Head of caudate nucleus (tissue), 42 donors: ENCODE measurements at regions not wholly inside any gene's neighbourhood (a gene's known extent, or its start where the extent isn't known, plus 50 kb on each side); places are given as distances from the start of the nearest gene placed in this dataset.
A peak's percentile ranks its signal among the peaks of the same experiment; 100 is the strongest.

ENCODE experiments used
- DNase-seq, 42 donors: peaks; one replicate each; pipeline versions ENCODE4 v3.0.0 to v3.0.0-alpha.2; 2020 to 2021; ENCODE audit warnings: mixed read lengths in 7 of 42
- intact Hi-C: fragments of 100-400 bp; cut with DNase I; formaldehyde crosslinking; loops from one replicate; pipeline ENCODE4 v1.15.0; 2022

- DNase-seq: peak in 2 of 42 donors; percentile 8 to 23
- intact Hi-C loops: no loop called here
These were observed 215.0 kb upstream of the SGK1 start for GRCh38 chr6:134532694-134533624.

DNA sequence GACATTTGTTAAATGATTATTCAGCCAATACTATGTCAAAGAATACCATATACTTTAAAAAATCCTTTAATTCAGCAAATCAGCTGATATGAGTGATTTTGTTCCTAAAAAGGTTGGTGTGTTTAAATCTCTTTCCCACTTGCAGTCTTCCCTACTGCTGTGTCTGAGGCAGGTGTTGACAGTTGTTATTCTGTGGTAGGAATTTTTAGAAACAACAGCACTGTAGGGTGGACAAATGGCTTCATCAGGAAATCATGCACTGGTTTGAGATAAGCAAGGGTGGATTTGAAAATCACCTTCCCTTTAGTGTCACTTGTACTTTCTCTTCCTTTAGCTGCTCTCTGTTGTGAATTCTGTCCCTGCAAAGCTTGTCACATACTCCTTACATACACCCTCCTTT, 213.7 kb upstream of the SGK1 start:
- intact Hi-C loops: no loop called here
- no peak for DNase-seq

DNA sequence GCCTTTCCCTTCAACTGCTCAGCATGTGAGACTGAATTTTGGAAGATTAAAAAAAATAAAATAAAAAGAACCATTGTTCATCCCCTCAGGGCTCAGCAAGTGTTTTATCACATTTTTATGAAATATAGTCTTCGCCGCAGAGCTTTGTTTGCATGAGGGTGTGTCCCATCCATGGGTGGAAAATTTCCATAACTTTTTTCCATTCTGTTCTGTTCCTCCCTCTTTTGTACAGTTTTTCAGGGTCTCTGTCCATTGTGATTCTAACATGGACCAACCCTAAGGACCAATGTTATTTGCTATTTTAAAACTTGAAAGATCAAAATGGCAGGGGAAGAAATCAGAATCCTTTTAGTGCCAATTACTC, 213.3 kb upstream of the SGK1 start:
- intact Hi-C loops: no loop called here
- DNase-seq: no peak

- intact Hi-C loops: no loop called here
- DNase-seq: no peak
These were observed 212.0 kb upstream of the SGK1 start for GRCh38 chr6:134529921-134530320.

DNA sequence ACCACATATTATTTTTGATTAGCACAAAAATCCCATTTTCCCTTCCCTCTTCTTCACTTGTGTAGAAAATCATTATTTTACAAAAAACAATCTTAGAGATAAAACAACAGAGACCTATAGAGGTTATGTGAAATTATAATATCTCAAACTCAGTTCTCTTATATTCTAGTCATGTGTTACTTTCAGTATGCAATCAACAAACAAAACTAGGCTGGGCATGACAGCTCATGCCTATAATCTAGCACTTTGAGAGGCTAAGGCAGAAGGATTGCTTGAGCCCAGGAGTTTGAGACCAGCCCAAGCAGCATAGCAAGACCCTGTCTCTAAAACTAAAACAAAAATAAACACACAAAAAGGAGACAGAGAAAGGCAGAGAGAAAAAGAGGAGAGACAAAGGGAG, 211.4 kb upstream of the SGK1 start:
- intact Hi-C loops: no loop called here
- DNase-seq: no peak

- DNase-seq: no peak
- intact Hi-C loops: no loop called here
These were observed 209.3 kb upstream of the SGK1 start for GRCh38 chr6:134527108-134527787.

DNA sequence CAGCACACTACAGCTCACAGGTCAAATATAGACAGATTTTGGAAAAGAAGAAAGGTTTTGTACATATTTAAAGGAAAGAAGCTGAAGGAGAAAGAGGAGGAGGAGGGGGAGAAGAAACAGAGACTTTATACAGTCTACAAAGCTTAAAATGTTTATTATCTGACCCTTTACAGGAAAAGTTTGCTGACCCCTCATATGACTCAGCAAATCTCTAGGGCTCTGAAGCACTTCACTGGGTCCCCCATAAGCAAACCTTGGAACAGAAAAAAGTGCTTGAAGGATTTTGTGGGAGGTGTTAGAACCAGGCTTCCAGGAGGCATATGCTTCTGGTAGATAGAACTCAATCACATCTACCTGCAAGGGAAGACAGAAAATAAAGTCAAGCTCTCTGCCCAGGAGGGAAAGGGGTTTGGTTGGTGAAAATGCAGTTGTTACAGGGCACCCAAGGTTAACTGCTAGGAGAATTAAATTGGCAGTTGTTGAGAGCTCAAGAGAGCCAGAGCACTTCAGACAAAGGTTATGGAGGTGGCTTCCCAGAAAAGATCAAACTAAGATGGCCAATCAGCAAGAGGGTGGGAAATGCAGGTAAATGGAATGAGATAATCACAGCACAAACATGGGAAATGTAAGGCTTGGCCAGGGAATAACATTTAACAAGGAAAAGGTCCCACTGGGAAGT, 207.4 kb upstream of the SGK1 start:
- no peak for DNase-seq
- intact Hi-C loops: no loop called here

DNA sequence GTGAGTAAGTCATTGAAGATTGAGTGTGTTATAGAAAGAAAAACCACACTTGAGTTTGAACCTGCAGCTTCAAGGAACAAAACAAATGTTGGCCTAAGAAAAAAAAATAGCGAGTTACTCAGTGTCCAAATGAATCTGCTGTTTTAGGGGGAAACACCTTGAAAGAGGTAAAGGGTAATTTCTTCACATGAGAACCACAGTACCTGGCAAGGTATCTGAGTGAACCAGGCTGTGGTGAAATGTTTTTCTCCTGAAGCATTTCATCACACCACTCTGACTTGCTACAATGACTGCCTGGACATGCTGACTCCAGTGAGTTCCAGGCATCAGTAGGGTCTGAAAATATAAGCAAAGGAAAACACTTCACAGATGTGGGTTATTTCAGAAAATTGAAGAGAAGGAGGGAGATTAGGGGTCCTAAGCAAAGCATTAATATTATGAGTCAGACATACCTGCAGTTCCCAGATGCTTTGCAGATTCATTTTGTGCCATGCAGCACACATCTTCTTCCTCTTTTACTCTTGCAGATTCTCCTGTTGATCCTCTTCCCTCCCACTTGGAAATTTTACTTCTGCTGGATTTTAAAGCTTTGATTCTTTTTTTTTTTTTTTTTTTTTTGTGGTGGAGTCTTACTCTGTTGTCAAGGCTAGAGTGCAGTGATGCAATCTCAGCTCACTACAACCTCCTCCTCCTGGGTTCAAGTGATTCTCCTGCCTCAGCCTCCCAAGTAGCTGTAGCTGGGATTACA, 206.2 kb upstream of the SGK1 start:
- no peak for DNase-seq
- intact Hi-C loops: no loop called here

DNA sequence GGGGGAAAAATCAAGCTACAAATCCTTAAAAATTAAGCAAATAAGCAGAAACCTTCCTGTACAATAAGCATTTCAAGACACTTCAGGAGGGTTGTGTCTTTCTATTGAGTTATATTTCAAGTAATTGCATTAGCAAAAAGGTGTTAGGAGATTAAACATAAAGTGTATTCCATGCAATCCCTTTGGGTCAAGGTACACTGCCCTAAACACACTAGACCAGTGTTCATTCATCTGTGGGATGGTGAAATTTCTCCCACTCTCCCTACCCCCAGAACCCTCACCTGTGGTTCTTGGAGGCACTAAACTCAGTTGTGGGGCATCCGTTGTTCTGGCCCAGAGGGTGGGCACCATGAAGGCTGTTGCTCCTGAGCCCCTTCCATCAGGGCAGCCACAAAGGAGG, 205.1 kb upstream of the SGK1 start:
- no peak for DNase-seq
- intact Hi-C loops: no loop called here

- intact Hi-C loops: no loop called here
- no peak for DNase-seq
These were observed 203.2 kb upstream of the SGK1 start for GRCh38 chr6:134521116-134521501.

- intact Hi-C loops: no loop called here
- no peak for DNase-seq
These were observed 202.5 kb upstream of the SGK1 start for GRCh38 chr6:134520181-134521115.

DNA sequence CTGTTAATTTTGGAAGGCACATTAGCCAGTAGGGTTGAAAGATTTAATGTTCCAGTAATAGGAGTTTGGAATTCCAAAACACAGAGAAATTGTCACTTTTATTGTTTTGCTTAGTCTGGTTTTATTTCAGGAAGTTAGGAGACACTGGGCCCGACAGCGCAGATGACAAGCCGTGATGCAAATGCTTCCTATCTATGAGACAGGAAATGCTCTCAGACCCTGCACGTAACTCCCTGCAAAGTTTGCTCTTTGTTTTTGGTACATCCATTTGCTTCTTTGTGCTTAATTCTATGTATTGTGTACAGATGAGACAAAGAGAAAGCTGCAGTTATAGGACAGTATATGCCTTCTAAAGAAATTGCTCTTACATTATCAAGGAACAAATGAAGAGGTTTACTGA, 201.6 kb upstream of the SGK1 start:
- intact Hi-C loops: no loop called here
- DNase-seq: peak in 1 of 42 donors; percentile 40

DNA sequence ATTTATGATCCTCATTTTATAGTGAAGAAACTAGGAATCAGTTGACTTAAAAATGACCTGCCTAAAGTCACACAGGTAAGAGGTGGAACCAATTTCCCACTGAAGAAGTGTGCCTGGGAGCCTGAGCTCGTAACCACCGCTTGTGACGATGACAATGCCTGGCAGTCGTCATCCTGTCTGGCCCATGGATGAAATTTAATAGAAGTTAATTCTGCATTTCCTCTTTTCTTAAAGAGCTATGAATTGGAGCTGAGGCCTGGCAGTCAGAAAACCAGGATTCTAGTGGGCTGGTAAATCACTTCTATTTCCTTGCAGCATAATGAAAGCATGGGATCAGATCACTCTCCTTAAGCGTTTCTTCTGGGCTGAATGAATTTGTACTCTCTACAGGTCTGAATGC, 200.0 kb upstream of the SGK1 start:
- no peak for DNase-seq
- intact Hi-C loops: no loop called here

GRCh38 chr6:134517145-134517658, 199.3 kb upstream of the SGK1 start:
- peak in 34 of 42 donors; percentile 29 to 78 (median 49) for DNase-seq
- intact Hi-C loops: no loop called here

- DNase-seq: no peak
- intact Hi-C loops: no loop called here
These were observed 198.7 kb upstream of the SGK1 start for GRCh38 chr6:134516582-134516981.

DNA sequence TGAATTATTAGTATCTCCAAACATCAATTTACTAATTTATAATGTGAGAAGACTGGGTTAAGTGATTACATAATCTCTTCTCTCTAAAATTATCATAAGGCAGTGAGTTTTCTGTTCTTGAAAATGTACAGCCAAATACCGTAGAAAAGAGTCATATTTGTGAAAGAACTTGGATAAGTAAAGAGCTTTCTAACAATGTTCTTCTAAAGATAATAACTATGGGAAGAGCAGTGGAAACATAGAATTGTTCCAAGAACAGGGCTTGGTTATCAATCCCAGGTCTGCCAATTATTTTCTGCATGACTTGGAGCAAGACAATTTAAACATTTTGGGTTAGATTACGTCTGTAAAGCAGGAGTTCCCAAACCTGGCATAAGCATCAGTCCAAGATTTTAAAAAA, 198.1 kb upstream of the SGK1 start:
- intact Hi-C loops: no loop called here
- DNase-seq: no peak

GRCh38 chr6:134512981-134513391, 195.1 kb upstream of the SGK1 start:
- peak in 41 of 42 donors; percentile 30 to 84 (median 64) for DNase-seq
- intact Hi-C loops: no loop called here
